MG63 (cell line): ENCODE measurements at regions not wholly inside any gene's neighbourhood (a gene's known extent, or its start where the extent isn't known, plus 50 kb on each side); places are given as distances from the start of the nearest gene placed in this dataset.

Source experiments
- DNase-seq: peaks from one replicate; pipeline ENCODE4 v3.0.0-alpha.2; 2020
- H3K27me3 ChIP-seq: fragments of 250-450 bp; sonication (Bioruptor Pico); 2 replicates; pipeline ENCODE4 v1.5.1; 2020; ENCODE audit warnings: mild to moderate bottlenecking, moderate library complexity
- H3K36me3 ChIP-seq: fragments of 250-450 bp; sonication (Bioruptor Pico); 2 replicates; pipeline ENCODE4 v1.5.1; 2020; ENCODE audit warnings: mild to moderate bottlenecking, moderate library complexity
- H3K4me3 ChIP-seq: fragments of 250-450 bp; sonication (Bioruptor Pico); 2 replicates; pipeline ENCODE4 v1.5.1; 2020; ENCODE audit warnings: mild to moderate bottlenecking, moderate library complexity
- H3K9me3 ChIP-seq: fragments of 250-450 bp; sonication (Bioruptor Pico); 2 replicates; pipeline ENCODE4 v1.5.1; 2020; ENCODE audit warnings: mild to moderate bottlenecking, moderate library complexity

GRCh38 chr5:14090755-14091154 is 52.4 kb upstream of the TRIO start:
- DNase-seq, result no peak
- Histone ChIP-seq H3K4me3 (no peak overlapping the region), H3K36me3 (no peaks in the 10 kb centered on the region), H3K9me3 (peaks cover 6% of the 10 kb centered on the region; the same call in 1 of the 2 replicates), H3K27me3 (no peaks in the 10 kb centered on the region)

- no peak overlapping the region for H3K4me3 ChIP-seq
- H3K27me3 ChIP-seq, result no peaks in the 10 kb centered on the region
- DNase-seq, result no peak
- H3K36me3 ChIP-seq, result no peaks in the 10 kb centered on the region
- peaks cover 6% of the 10 kb centered on the region; the same call in 1 of the 2 replicates for H3K9me3 ChIP-seq
Observed at GRCh38 chr5:14090290-14090689, 52.9 kb upstream of the TRIO start.

GRCh38 chr5:14089198-14089597 is 53.9 kb upstream of the TRIO start:
- H3K9me3 ChIP-seq, result peaks cover 6% of the 10 kb centered on the region; the same call in 1 of the 2 replicates
- H3K36me3 ChIP-seq, result no peaks in the 10 kb centered on the region
- H3K4me3 ChIP-seq, result no peak overlapping the region
- H3K27me3 ChIP-seq, result no peaks in the 10 kb centered on the region
- DNase-seq, result no peak

DNA sequence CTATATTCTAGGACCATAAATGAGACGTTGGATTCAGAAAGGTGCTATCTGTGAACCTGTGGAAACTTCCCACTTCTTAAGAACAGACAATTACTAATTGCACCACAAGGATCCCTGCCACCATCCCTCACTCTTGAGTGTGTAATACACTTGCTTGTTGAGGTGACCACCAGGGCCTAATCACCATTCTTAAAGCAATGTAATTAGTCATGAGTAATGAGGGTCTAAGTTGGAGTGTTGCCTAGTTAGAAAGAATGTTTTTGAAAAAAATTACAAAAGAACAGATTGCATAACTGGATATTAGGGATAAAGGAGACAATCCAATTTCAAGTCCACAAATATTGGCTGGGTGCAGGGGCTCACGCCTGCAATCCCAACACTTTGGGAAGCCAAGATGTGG is 56.9 kb upstream of the TRIO start:
- no peak for DNase-seq
- Histone ChIP-seq H3K4me3 (no peak overlapping the region), H3K27me3 (no peaks in the 10 kb centered on the region), H3K9me3 (peaks cover 11% of the 10 kb centered on the region), H3K36me3 (no peaks in the 10 kb centered on the region)

GRCh38 chr5:14082973-14083372 is 60.2 kb upstream of the TRIO start:
- Histone ChIP-seq H3K9me3 (peaks cover 6% of the 10 kb centered on the region), H3K36me3 (no peaks in the 10 kb centered on the region), H3K27me3 (no peaks in the 10 kb centered on the region), H3K4me3 (no peak overlapping the region)
- DNase-seq, result no peak

GRCh38 chr5:14082523-14082922 is 60.6 kb upstream of the TRIO start:
- H3K9me3 ChIP-seq, result peaks cover 6% of the 10 kb centered on the region
- H3K36me3 ChIP-seq, result no peaks in the 10 kb centered on the region
- no peaks in the 10 kb centered on the region for H3K27me3 ChIP-seq
- DNase-seq, result no peak
- no peak overlapping the region for H3K4me3 ChIP-seq

- no peak for DNase-seq
- H3K9me3 ChIP-seq, result peaks cover 6% of the 10 kb centered on the region
- no peaks in the 10 kb centered on the region for H3K36me3 ChIP-seq
- H3K4me3 ChIP-seq, result no peak overlapping the region
- H3K27me3 ChIP-seq, result no peaks in the 10 kb centered on the region
Observed at GRCh38 chr5:14081791-14082190, 61.4 kb upstream of the TRIO start.

- H3K9me3 ChIP-seq, result peaks cover 6% of the 10 kb centered on the region
- DNase-seq, result no peak
- no peaks in the 10 kb centered on the region for H3K36me3 ChIP-seq
- no peak overlapping the region for H3K4me3 ChIP-seq
- no peaks in the 10 kb centered on the region for H3K27me3 ChIP-seq
Observed at GRCh38 chr5:14078716-14079115, 64.4 kb upstream of the TRIO start.

- no peak overlapping the region for H3K4me3 ChIP-seq
- H3K36me3 ChIP-seq, result no peaks in the 10 kb centered on the region
- H3K9me3 ChIP-seq, result peaks cover 6% of the 10 kb centered on the region
- no peaks in the 10 kb centered on the region for H3K27me3 ChIP-seq
- no peak for DNase-seq
Observed at GRCh38 chr5:14077501-14077900, 65.6 kb upstream of the TRIO start.

DNA sequence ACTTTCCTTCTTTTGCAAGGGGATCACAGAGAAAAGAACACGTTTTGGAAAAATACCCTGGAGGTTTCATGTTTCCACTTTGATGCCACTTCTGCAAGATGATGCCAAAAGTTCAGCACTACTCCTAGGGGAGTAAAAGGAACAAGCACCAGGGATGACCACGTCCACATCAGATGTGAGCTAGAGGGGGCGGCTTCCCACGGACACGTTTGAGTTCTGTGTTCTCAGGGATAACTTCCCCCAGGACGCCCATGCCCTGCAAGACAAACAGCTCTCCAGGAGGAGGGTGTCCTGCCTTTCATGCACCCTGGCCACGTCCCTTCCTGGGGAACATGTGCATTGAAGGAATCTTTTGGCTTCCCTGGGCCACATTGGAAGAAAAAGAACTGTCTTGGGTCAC is 66.6 kb upstream of the TRIO start:
- H3K4me3 ChIP-seq, result no peak overlapping the region
- no peak for DNase-seq
- no peaks in the 10 kb centered on the region for H3K27me3 ChIP-seq
- H3K9me3 ChIP-seq, result peaks cover 6% of the 10 kb centered on the region
- H3K36me3 ChIP-seq, result no peaks in the 10 kb centered on the region

GRCh38 chr5:14075937-14076336 is 67.2 kb upstream of the TRIO start:
- no peaks in the 10 kb centered on the region for H3K36me3 ChIP-seq
- DNase-seq, result no peak
- H3K9me3 ChIP-seq, result peaks cover 5% of the 10 kb centered on the region; the same call in 1 of the 2 replicates
- H3K27me3 ChIP-seq, result no peaks in the 10 kb centered on the region
- H3K4me3 ChIP-seq, result no peak overlapping the region

GRCh38 chr5:14071433-14071832 is 71.7 kb upstream of the TRIO start:
- no peak for DNase-seq
- Histone ChIP-seq H3K27me3 (no peaks in the 10 kb centered on the region), H3K4me3 (no peak overlapping the region), H3K9me3 (peaks cover 5% of the 10 kb centered on the region; the same call in 1 of the 2 replicates), H3K36me3 (no peaks in the 10 kb centered on the region)

DNA sequence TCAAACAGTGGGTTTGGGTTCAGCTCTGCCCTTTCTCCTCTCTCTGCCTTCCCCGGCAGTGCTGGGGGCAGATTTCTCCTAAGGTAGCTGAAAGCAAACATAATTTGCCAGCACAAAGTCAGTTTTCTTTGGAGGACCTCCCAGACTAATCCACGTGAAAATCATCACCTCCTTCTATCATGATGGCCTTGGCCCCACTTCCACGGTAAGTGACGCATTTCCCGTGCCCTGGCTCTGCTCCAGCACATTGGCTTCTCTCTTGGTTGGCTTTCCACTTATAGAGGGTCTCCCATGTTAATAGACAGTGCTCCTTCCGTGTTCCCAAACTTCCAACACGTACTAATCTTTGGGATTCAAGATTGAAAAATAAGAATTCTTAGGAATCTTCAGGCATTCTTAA is 74.1 kb upstream of the TRIO start:
- DNase-seq, result no peak
- no peaks in the 10 kb centered on the region for H3K27me3 ChIP-seq
- no peaks in the 10 kb centered on the region for H3K36me3 ChIP-seq
- no peak overlapping the region for H3K4me3 ChIP-seq
- H3K9me3 ChIP-seq, result peaks cover 5% of the 10 kb centered on the region; the same call in 1 of the 2 replicates

GRCh38 chr5:14068136-14068535 is 75.0 kb upstream of the TRIO start:
- DNase-seq, result no peak
- peaks cover 5% of the 10 kb centered on the region; the same call in 1 of the 2 replicates for H3K9me3 ChIP-seq
- no peak overlapping the region for H3K4me3 ChIP-seq
- no peaks in the 10 kb centered on the region for H3K36me3 ChIP-seq
- no peaks in the 10 kb centered on the region for H3K27me3 ChIP-seq

DNA sequence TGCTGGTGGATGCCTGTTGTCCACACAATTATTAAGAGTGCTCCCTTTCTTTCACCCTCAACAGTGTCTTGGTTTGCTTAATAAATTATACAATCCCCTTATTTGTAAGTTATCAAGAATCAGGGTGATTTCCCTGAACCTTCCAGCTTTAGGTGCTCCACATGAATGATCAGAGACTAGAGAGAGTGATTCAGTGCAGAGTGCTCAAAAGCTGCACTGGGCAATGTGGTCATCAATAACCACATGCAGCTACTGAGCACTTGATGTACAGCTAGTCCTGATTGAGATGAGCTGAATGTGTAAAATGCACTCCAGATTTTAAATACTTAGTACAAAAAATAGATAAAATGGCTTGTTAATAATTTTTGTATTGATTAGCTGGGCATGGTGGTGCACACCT is 76.8 kb upstream of the TRIO start:
- no peaks in the 10 kb centered on the region for H3K36me3 ChIP-seq
- no peak for DNase-seq

GRCh38 chr5:14064841-14065240 is 78.3 kb upstream of the TRIO start:
- no peaks in the 10 kb centered on the region for H3K36me3 ChIP-seq
- DNase-seq, result no peak

More for the DNA sequence above, 76.8 kb upstream of the TRIO start:
- Histone ChIP-seq H3K4me3 (no peak overlapping the region), H3K9me3 (no peaks in the 10 kb centered on the region), H3K27me3 (no peaks in the 10 kb centered on the region)

DNA sequence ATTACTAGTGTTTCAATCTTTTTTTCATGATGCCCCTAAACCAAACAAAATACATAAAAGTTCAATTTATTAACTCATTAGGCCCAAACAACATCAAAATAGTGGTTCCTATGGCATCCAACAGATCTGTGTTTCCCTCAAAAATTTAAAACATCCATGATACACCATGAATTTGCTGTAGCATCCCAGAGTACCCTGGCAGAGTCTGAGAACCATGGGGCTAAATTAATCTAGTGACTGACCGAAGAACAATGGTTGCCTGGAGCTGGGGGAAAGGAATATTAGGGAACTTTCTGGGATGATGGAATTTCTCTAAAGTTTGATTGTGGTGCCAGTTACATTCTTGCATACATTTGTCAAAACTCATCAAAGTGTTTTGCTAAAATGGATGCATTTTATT is 79.5 kb upstream of the TRIO start:
- H3K27me3 ChIP-seq, result no peaks in the 10 kb centered on the region
- no peak for DNase-seq
- H3K4me3 ChIP-seq, result no peak overlapping the region
- no peaks in the 10 kb centered on the region for H3K36me3 ChIP-seq
- peaks cover 2% of the 10 kb centered on the region; the same call in 1 of the 2 replicates for H3K9me3 ChIP-seq

More at GRCh38 chr5:14064841-14065240, 78.3 kb upstream of the TRIO start:
- no peaks in the 10 kb centered on the region; the same call in 1 of the 2 replicates for H3K9me3 ChIP-seq
- H3K27me3 ChIP-seq, result no peaks in the 10 kb centered on the region
- no peak overlapping the region for H3K4me3 ChIP-seq

GRCh38 chr5:14063138-14063537 is 80.0 kb upstream of the TRIO start:
- Histone ChIP-seq H3K36me3 (no peaks in the 10 kb centered on the region), H3K27me3 (no peaks in the 10 kb centered on the region), H3K9me3 (peaks cover 2% of the 10 kb centered on the region; the same call in 1 of the 2 replicates), H3K4me3 (no peak overlapping the region)
- no peak for DNase-seq

DNA sequence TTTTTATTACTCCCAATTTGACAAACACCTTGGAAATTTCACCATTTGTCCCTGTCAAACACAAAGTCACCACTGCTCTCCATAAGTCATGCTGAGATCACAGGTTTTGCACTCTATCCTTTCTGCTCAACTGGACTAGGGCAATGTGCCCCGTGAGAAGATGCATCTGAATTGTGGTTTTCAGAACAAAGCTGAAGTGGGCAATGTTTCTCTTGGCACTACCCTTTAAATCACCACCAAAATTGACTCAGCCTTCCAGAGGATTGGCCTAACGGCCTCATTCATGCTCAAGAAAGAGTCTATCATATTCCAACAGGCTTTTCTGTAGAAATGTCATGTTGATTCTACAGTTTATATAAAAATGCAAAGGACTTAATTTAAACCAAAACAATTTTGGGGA is 81.0 kb upstream of the TRIO start:
- H3K4me3 ChIP-seq, result no peak overlapping the region
- peaks cover 2% of the 10 kb centered on the region; the same call in 1 of the 2 replicates for H3K9me3 ChIP-seq
- no peaks in the 10 kb centered on the region for H3K27me3 ChIP-seq
- DNase-seq, result peak; percentile 71
- no peaks in the 10 kb centered on the region for H3K36me3 ChIP-seq
